HG03571 (cell line): ENCODE measurements at regions not wholly inside any gene's neighbourhood (a gene's known extent, or its start where the extent isn't known, plus 50 kb on each side); places are given as distances from the start of the nearest gene placed in this dataset.

Experiments
- ATAC-seq: cut with Tn5 transposase; IDR thresholded peaks from one replicate; pipeline ENCODE4 v1.9.1; 2021; ENCODE audit not compliant: unreplicated experiment

DNA sequence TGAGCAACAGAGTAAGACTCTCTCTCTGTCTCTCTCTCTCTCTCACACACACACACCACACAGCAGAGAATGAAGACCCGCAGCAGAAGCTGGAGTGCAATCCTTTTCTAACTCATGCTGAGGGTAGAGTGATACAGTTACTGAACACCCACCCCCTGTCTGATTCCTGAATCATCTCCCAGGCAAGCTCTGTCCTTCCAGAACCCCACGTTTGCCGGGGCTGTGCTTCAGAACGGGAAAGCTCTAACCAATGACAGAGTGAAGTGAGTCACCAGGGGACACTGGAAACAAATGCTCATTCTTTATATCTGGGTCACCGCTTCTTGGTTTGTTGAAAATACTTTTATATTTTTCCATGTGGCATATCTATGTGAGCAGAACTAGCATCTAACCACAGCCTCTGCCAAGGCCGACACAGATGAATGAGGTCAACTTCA lies 553.7 kb upstream of the AMELY start:
- no peak for ATAC-seq

DNA sequence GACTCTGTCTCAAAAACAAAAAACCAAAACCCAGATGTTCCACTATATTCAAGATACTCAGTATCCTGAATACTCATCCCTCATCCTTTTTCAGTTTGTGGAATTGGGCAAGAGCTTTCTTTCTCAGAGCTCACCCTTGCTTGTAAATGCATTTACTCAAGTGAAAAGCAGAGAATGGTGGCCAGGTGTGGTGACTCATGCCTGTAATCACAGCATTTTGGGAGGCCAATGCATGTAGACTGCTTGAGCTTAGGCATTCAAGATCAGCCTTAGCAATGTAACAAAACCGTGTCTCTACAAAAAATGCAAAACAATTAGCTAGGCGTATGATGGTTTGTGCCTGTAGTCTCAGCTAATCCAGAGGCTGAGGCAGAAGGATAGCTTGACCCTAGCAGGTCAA lies 553.2 kb upstream of the AMELY start:
- ATAC-seq = no peak

DNA sequence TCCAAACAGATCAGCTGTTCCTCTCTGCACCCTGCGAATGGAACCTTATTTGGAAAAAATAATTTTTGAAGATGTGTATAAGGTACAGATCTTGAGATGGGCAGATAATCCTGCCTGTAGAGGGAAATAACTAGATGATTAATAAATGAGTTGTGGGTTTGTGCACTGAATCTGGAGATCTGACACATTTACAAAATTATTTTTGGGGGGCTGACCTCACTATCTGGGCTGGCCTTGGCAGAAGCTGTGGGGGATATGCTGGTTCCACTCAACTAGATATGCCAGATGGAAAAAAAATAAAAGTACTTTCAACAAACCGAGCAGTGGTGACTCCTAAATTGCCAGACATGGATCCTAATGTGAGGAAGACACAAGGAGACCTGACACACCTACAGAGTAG lies 552.2 kb upstream of the AMELY start:
- no peak for ATAC-seq

DNA sequence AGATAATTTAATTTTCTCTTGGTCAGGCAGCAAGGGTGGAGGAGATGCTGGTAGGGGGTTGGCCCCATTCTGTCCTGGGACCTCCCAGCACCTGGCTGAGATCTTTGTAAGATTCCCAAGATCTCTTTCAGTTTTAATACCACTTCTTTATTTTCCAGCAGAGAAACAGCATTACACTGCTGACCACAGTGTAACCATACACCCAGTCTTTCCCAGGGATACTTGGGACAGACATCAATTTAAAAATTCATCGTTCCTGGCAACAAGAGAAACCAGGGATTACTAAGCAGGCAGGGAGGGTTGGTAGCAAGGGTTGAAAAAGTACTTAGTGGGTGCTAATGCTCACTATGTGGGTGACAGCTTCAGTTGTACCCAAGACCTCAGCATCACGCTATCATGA lies 551.6 kb upstream of the AMELY start:
- no peak for ATAC-seq

- no peak for ATAC-seq
Observed at GRCh38 chrY:7462657-7463056, 551.1 kb upstream of the AMELY start.

GRCh38 chrY:7461873-7462525 lies 550.4 kb upstream of the AMELY start:
- ATAC-seq = no peak

GRCh38 chrY:7459802-7460201 lies 548.2 kb upstream of the AMELY start:
- no peak for ATAC-seq

DNA sequence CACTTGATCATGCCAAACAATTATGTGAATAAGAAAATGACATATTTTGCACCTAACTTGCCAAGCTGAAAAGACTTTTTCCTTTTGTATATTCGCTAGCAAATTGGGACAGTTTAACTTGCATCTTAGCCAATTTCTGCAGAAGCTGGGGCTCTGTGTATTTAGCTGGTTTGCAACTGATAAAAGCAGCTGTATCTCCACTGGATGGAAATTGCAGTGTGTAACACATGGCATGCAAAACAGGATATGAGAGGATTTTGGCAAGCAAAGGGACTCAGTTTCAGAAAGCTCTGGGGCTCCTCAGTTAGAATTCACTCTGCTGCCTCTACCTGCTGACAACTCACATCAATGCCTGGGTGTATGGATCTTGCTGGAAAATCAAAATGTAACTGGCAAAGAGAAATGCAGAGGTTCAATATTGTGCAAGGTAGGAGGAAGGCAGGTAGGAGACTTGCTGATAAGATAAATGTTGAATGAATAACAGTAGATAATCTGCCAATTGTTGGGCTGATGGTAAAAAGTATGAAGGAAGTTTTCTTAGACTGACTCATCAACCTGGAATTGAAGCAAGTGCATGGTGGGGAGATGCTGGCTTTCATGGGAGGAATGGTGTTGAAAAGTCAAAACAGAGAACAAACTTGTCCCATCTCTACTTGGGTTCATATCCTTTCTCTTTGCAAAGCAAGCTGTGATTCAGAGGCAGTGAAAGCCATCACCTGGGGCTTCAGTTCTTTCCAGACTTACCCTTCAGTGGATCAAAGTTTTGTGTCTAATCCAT lies 546.9 kb upstream of the AMELY start:
- no peak for ATAC-seq

- no peak for ATAC-seq
Observed at GRCh38 chrY:7457286-7458015, 545.9 kb upstream of the AMELY start.

DNA sequence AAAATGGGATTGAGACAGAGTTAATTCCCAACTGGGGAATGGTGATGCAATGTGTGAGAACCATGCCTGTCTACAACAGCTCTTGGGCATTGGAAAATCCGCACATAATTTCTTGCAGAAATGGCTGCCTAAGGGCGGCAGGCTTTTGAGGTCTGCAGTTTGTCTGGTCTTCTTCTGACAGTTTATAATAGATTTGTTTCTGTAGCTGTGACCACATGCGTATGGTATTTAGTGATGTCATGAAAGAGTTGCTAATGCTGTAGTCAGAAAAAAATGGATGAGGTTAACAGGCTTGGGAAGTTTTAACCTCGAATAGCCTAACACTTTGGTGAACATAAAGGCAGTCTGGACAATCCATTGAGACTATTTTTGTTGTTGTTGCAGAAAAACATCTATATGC lies 544.1 kb upstream of the AMELY start:
- ATAC-seq = no peak

DNA sequence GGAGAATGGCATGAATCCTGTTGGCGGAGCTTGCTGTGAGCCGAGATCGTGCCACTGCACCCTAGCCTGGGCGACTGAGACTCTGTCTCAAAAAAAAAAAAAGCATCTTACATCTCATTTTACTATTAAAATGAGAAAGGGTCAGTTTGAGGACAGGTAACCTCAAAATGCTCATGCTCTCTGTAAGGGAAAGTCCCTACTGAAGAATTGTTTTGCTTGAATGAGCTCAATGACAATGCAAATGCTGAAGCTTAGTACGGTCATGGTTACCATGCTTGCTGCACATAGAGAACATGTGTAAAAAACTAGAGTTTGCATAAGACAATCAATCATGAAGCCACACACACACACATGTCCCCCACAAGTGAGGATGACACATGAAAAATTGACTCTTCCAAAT lies 541.8 kb upstream of the AMELY start:
- ATAC-seq = peak; percentile 86

- ATAC-seq = no peak
Observed at GRCh38 chrY:7452246-7452645, 540.7 kb upstream of the AMELY start.

- no peak for ATAC-seq
Observed at GRCh38 chrY:7449860-7450259, 538.3 kb upstream of the AMELY start.

DNA sequence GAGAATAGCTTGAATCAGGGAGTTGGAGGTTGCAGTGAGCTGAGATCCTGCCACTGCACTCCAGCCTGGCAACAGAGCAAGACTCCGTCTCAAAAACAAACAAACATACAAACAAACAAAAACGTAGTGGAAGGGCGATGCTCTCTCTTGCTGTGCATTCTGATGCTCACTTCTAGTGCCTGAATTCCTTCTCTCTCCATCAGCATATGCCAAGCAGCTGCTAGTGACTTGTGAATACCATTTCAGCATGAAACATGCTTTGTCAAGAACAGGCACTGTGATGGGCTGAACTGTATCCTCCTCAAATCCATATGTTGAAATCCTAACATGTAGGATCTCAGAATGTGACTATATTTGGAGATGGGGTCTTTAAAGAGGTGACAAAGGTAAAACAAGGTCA lies 537.1 kb upstream of the AMELY start:
- ATAC-seq = no peak

DNA sequence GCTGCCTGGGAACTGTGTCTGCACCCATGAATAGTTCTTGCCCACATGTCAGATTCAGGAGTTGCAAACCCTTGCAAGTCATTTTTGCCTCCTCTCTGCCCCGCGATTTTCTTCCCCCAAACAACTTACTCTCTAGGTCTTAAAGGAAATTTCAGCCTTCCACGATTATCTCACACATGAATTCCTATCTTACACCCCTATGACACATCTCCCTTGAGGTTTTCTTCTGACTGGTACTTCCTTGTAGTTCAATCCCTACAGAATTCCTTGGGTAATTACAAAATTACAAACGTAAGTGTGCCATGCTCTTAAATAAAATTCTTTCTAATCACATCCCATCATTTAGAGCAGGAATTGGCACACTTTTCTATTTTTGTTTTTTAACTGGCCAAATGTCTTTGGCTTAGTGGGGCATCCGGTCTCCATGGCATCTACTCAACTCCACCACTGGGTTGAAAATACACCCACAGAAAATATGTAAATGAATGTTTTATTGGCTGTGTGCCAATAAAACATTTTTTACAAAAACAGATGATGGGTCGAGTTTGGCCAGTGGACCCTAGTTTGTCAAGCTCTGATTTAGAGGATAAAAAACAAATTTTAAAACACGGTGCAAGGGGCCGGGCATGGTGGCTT lies 536.4 kb upstream of the AMELY start:
- no peak for ATAC-seq

- ATAC-seq = no peak
Observed at GRCh38 chrY:7444141-7444540, 532.6 kb upstream of the AMELY start.

DNA sequence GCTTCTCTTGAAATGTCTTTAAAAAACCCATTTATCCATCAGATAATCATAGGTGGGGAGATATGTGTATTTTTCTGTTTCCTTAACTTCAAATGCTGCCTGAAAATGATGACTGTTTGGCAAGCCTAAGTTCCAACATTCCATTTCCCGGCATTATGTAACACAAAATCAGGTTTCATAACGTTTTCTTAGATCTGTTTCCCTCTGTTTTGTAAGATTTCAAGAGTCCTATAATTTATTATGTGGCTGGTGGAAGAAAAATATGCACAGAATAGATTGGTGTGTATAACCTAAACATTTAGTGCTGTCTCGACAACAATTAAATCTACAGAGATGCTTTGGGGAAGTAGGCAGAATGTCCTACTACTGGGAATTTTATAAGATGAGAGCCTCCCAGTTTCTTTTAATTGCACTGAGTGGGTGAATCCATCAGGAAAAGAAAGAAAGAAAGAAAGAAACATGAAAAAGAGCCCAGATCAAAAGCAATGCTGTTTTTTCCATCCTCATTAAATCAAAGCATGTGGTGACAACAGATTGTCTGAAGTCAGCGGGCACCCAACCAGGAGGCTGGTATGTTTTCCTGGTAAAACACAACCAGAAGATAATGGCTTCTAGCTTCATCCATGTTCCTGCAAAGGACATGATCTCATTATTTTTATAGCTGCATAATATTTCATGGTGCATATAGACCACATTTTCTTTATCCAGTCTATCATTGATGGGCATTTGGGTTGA lies 529.4 kb upstream of the AMELY start:
- no peak for ATAC-seq

DNA sequence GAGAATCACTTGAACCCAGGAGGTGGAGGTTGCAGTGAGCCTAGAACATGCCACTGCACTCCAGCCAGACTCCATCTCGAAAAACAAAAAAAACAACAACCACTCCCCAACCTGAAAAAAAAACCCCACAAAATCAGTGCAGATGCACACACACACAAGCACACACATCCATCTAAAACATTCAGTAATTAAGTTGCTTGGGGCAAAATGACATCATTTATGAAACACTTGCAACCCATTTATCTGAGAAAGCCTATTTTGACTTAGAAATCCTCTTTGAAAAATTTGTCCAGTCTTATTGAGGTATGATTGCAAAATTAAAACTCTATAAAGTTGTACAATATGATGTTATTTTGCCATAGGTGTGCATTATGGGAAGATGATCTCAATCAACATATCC lies 525.5 kb upstream of the AMELY start:
- no peak for ATAC-seq

DNA sequence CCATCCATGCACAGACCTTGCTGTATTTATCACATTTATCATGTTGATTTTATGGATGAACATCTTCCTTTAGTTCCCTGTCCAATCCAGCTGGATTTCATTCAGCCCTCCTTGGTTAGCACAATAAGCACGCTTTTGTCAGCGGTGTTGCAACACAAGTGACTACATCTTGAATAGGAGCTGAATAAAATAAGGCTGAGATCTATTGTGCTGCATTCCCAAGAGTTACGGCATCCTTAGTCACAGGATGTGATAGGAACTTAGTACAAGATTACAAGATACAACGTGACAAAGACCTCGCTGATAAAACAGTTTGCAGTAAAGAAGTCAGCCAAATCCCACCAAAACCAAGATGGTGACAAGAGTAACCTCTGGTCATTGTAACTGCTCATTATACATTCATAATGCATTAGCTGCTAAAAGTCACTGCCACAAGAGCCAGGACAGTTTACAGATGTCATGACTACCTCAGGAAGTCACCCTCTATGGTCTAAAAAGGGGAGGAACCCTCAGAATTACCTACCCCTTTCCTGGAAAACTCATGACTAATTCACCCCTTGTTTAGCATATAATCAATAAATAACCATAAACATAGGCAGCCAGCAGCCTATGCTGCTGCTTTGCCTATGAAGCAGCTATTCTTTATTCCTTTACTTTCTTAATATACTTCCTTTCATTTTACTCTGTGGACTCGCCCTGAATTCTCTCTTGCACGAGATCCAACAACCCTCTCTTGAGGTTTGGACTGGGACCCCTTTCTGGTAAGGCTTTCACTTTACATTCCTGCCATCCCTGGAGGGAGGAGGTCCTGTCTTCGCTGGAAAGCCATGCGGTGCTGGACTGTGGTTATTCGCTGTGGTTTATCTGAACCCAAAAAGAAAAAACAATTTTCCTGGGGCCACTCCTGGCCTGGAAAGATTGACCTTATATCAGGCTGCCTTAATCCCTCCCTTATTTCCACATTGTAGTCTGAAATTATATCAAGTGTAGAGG lies 522.6 kb upstream of the AMELY start:
- no peak for ATAC-seq

DNA sequence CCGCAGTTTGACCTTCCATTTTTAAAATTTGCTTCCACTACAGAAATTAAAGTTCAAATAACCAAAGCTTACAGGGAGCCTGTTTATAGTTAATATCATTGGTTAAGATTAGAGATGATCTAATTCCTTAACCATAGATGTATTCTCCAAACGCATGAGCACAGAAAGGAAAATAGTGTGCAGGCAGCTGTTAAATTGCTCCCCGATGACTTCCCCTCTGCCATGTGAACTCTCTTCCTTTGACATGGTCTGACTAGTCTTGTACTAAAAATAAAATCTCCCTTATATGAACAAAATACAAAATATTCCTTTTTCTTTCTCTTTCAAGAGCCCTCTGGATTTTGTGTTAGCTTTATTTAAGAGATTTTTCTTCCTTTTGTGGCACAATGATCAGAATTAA lies 507.6 kb upstream of the AMELY start:
- no peak for ATAC-seq
